Stimulated activated naive B cell treated with anti-CD40 and anti-IgM and Interleukin-4, amounts not matched to agents 10 μg/mL and 1 μg/mL and 100 μg/mL, for 72 hours (primary cell): ENCODE measurements at regions not wholly inside any gene's neighbourhood (a gene's known extent, or its start where the extent isn't known, plus 50 kb on each side); places are given as distances from the start of the nearest gene placed in this dataset.
"Not testable (repeated sequence)": the region's sequence is repeated elsewhere in the genome, so short reads cannot be mapped to it uniquely, and the experiment has no call there.

ENCODE experiments used
- ATAC-seq, 2 donors: fragments of 150-1000 bp; cut with Tn5 transposase; replicated peaks; 2 replicates each; pipeline ENCODE4 v1.10.0; 2021; ENCODE audit warnings: moderate library complexity in 1 of 2
- DNase-seq: peaks from one replicate; pipeline ENCODE4 v3.0.0; 2021
- H3K27ac Mint-ChIP-seq: one replicate; pipeline ENCODE4 v1.8.0; 2022; ENCODE audit warnings: mild to moderate bottlenecking, mixed read lengths
- H3K27me3 Mint-ChIP-seq, 2 donors: one replicate each; pipeline ENCODE4 v1.8.0; 2022; ENCODE audit warnings: mixed read lengths in 2 of 2
- H3K36me3 Mint-ChIP-seq, 2 donors: one replicate each; pipeline ENCODE4 v1.8.0; 2022; ENCODE audit warnings: mixed read lengths in 2 of 2, mild to moderate bottlenecking in 1 of 2
- H3K4me1 Mint-ChIP-seq, 2 donors: one replicate each; pipeline ENCODE4 v1.8.0; 2022; ENCODE audit warnings: mixed read lengths in 2 of 2, mild to moderate bottlenecking in 1 of 2
- H3K4me3 Mint-ChIP-seq, 2 donors: one replicate each; pipeline ENCODE4 v1.8.0; 2022; ENCODE audit warnings: mild to moderate bottlenecking in 2 of 2, mixed read lengths in 2 of 2, moderate library complexity in 1 of 2
- H3K9me3 Mint-ChIP-seq, 2 donors: one replicate each; pipeline ENCODE4 v1.8.0; 2022; ENCODE audit warnings: mixed read lengths in 2 of 2, mild to moderate bottlenecking in 1 of 2

DNA sequence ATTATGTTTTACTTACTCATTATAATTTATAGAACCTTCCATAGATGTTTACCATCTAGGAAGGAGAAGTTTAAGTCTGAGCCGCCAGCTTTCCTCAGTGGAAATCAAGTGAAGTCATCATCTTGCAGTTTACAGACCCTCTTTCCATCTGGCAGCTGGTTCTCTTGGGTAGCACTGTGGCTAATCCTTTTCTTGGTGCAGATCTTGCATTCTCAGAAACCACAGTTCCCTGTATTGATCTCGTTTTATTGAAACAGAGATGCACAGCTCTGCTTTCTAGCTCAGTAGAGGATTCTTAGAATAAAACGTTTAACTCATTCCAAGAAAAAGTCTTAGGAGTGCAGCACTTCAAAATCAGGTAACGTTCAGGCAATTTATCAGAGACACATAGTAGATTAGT is 1154.7 kb downstream of the FOXD4L5 start:
- H3K27ac Mint-ChIP-seq, DNase-seq, H3K27me3 Mint-ChIP-seq, H3K4me1 Mint-ChIP-seq, H3K4me3 Mint-ChIP-seq, H3K9me3 Mint-ChIP-seq, ATAC-seq, H3K36me3 Mint-ChIP-seq: not testable (repeated sequence)

DNA sequence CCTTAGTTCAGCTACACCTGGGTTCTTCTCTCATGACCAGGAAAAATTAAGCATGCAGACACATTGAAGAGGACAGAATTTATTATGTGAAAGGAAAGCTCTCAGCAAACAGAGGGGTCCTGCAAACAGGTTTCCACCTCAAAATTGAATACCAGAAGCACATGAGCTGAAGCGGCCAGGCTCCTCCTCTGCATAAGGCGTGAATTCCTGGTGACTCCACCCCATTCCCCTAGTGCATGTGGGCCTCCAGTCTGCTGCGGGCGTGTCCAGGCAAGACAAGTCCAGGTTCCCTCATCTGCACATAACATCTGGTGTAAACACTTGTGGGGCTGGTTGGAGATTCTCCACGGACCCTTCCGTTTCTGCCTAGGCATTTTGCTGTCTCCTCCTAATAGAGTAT is 1156.4 kb downstream of the FOXD4L5 start:
- no peak overlapping the region for H3K27ac Mint-ChIP-seq
- no peaks in the 10 kb centered on the region for H3K36me3 Mint-ChIP-seq
- H3K4me3 Mint-ChIP-seq: no peak overlapping the region
- H3K27me3 Mint-ChIP-seq: no peaks in the 10 kb centered on the region
- DNase-seq: no peak
- H3K9me3 Mint-ChIP-seq: peaks cover 0 to 2% of the 10 kb centered on the region in 2 donors
- H3K4me1 Mint-ChIP-seq: no peaks in the 10 kb centered on the region
- no peak for ATAC-seq

DNA sequence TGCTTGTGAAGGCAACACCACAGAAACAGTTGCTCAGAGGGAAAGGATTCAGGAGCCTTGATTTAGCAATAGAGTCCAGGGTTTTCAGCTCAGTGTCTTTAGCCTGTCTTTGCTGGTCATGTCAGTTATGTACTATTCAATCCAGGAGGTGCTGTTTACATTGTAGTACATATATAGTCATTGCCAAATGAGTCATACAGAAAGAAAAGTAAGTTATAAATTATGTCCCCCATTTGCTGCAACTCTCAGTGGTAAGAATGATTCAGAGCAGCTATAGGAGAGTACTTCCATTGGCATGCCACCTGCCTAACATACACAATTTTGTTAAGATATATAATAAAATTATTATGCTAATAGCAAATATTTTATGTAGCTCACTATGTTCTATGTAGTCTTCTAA is 1163.4 kb downstream of the FOXD4L5 start:
- not testable (repeated sequence) for H3K27ac Mint-ChIP-seq, H3K36me3 Mint-ChIP-seq, H3K4me1 Mint-ChIP-seq, H3K4me3 Mint-ChIP-seq, H3K9me3 Mint-ChIP-seq, ATAC-seq, H3K27me3 Mint-ChIP-seq, DNase-seq

DNA sequence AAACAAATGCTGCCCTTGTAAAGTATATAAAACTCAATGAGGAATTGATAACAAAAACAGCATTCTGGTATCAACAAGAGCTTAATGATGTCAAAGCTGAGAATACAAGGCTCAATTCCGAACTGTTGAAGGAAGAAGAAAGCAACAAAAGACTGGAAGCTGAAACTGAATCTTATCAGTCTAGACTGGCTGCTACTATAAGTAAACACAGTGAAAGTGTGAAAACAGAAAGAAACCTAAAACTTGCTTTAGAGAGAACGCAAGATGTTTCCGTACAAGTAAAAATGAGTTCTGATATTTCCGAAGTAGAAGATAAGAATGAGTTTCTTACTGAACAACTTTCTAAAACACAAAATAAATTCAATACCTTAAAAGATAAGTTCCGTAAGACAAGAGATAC is 1167.7 kb downstream of the FOXD4L5 start:
- H3K27ac Mint-ChIP-seq, H3K36me3 Mint-ChIP-seq, ATAC-seq, H3K27me3 Mint-ChIP-seq, H3K4me3 Mint-ChIP-seq, H3K4me1 Mint-ChIP-seq, DNase-seq, H3K9me3 Mint-ChIP-seq: not testable (repeated sequence)

DNA sequence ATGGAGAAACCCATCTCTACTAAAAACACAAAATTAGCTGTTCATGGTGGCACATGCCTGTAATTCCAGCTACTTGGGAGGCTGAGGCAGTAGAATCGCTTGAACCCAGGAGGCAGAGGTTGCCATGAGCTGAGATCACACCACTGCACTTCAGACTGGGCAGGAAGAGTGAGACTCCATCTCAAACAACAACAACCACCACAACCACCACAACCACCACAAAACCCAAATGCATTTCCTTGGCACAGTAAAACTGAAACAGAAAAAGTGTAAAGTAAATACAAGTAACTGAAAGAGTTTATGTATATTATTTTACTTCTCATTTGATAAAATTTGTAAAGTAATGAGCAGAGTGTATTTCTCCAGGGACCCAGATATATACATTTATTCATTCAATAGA is 1177.1 kb downstream of the FOXD4L5 start:
- ATAC-seq, H3K4me1 Mint-ChIP-seq, H3K9me3 Mint-ChIP-seq, H3K27me3 Mint-ChIP-seq, H3K4me3 Mint-ChIP-seq, H3K36me3 Mint-ChIP-seq, H3K27ac Mint-ChIP-seq, DNase-seq: not testable (repeated sequence)

DNA sequence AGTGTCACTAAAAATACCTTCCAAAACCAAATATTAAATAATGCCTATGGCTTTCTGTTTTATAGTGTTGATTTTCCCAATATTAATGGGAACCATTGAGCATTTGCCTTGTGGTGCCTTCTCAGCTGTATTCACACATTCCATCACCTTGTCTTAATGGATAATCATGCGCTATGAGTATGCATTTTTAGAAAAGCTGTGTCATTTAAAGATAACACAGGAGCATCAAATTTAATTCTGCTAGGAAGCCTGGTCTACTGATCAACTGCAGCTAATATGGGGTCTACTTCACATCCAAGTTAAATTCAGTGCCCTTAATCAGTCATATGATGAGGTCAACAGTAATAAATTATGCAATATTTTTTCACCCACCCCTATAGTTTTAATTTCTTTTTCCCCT is 1177.8 kb downstream of the FOXD4L5 start:
- H3K27ac Mint-ChIP-seq, ATAC-seq, H3K36me3 Mint-ChIP-seq, H3K4me3 Mint-ChIP-seq, H3K9me3 Mint-ChIP-seq, H3K4me1 Mint-ChIP-seq, H3K27me3 Mint-ChIP-seq, DNase-seq: not testable (repeated sequence)

DNA sequence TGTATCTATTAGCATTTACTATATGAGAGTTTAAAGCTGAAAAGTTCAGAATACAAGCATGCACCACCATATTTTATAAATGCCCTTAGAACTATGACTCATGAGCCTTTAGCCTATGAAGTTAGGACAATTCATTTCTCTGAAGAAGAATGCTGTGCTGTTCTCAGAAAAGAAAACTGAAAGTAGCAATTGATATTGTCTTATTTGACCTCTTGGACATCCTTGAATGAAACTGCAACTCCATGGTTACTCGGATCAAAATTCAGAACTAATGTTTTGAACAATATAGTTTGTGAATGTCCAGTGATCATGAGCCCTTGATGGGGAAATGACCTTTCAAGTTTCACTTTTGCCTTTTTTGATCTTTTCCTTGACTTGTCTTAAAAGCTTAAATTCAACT is 1179.8 kb downstream of the FOXD4L5 start:
- DNase-seq, H3K4me3 Mint-ChIP-seq, H3K27me3 Mint-ChIP-seq, H3K9me3 Mint-ChIP-seq, H3K4me1 Mint-ChIP-seq, H3K27ac Mint-ChIP-seq, ATAC-seq, H3K36me3 Mint-ChIP-seq: not testable (repeated sequence)

DNA sequence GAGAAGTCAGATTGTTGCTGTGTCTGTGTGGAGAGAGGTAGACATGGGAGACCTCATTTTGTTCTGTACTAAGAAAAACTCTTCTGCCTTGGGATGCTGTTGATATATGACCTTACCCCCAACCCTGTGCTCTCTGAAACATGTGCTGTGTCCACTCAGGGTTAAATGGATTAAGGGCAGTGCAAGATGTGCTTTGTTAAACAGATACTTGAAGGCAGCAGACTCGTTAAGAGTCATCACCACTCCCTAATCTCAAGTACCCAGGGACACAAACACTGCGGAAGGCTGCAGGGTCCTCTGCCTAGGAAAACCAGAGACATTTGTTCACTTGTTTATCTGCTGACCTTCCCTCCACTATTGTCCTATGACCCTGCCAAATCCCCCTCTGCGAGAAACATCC is 1183.5 kb downstream of the FOXD4L5 start:
- H3K27me3 Mint-ChIP-seq, H3K9me3 Mint-ChIP-seq, H3K4me1 Mint-ChIP-seq, ATAC-seq, H3K4me3 Mint-ChIP-seq, DNase-seq, H3K27ac Mint-ChIP-seq, H3K36me3 Mint-ChIP-seq: not testable (repeated sequence)

DNA sequence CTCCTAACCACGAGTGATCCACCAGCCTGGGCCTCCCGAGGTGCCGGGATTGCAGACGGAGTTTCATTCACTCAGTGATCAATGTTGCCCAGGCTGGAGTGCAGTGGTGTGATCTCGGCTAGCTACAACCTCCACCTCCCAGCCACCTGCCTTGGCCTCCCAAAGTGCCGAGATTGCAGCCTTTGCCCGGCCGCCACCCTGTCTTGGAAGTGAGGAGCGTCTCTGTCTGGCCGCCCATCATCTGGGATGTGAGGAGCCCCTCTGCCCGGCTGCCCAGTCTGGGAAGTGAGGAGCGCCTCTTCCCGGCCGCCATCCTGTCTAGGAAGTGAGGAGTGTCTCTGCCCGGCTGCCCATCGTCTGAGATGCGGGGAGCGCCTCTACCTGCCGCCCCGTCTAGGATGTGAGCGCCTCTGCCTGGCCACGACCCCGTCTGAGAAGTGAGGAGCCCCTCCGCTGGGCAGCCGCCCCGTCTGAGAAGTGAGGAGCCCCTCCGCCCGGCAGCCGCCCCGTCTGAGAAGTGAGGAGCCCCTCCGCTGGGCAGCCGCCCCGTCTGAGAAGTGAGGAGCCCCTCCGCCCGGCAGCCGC is 1184.3 kb downstream of the FOXD4L5 start:
- H3K27me3 Mint-ChIP-seq, H3K4me1 Mint-ChIP-seq, ATAC-seq, H3K9me3 Mint-ChIP-seq, DNase-seq, H3K36me3 Mint-ChIP-seq, H3K27ac Mint-ChIP-seq: not testable (repeated sequence)
- H3K4me3 Mint-ChIP-seq: peak overlapping the region in 1 of 2 donors; percentile 17

DNA sequence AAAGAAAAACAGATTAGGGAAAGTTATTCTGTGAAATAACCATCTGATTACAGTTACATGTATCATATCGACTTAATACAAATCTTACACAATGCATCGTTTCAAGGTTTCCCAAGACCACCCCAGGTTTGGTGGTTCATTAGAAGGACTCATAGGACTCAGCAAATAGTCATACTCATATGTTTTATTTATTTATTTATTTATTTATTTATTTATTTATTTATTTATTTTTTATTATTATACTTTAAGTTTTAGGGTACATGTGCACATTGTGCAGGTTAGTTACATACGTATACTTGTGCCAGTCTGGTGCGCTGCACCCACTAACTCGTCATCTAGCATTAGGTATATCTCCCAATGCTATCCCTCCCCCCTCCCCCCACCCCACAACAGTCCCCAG is 1199.0 kb downstream of the FOXD4L5 start:
- not testable (repeated sequence) for H3K4me1 Mint-ChIP-seq, H3K4me3 Mint-ChIP-seq, H3K27me3 Mint-ChIP-seq, ATAC-seq, H3K36me3 Mint-ChIP-seq, H3K9me3 Mint-ChIP-seq, H3K27ac Mint-ChIP-seq, DNase-seq

DNA sequence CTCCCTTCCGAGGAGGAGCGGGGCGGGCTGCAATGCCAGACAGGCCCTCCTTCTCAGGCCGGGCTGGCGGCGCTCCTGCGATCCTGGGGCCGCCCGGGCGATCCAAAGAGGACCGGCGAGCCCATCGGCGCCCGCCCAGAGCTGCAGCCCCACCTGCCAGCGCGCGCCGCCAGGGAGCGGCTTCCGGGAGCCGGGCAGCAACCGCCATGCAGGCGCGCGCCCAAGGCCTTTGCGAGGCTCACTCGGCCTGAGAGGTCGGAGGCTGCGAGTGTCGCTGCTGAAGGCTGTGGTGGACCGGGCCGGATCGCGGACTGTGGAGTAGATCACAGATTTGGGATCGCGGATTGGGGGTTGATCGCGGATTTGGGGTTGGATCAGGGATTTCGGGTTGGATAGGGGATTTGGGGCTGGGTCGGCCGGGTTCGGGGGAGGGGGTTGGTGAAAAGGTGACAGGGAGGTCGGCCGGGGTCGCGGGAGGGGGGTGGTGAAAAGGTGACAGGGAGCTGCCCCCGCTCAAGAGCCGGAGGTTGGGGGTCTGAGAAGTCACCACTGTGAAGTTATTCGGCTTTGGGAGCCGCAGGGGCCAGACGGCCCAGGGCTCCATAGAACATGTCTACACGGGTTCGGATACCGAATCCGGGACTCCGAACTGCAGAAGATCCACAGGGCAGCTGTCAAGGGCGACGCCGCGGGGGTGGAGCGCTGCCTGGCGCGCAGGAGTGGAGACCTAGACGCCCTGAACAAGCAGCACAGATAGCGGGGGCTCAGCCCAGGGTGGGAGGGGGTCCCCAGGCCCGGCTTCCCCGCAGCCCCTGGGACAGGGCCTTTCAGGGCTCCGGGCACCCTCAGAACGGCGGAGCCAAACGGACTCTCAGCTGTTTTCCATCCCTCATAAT is 1213.4 kb downstream of the FOXD4L5 start:
- H3K36me3 Mint-ChIP-seq, H3K4me3 Mint-ChIP-seq, H3K27ac Mint-ChIP-seq, ATAC-seq, H3K27me3 Mint-ChIP-seq, H3K9me3 Mint-ChIP-seq, H3K4me1 Mint-ChIP-seq, DNase-seq: not testable (repeated sequence)

DNA sequence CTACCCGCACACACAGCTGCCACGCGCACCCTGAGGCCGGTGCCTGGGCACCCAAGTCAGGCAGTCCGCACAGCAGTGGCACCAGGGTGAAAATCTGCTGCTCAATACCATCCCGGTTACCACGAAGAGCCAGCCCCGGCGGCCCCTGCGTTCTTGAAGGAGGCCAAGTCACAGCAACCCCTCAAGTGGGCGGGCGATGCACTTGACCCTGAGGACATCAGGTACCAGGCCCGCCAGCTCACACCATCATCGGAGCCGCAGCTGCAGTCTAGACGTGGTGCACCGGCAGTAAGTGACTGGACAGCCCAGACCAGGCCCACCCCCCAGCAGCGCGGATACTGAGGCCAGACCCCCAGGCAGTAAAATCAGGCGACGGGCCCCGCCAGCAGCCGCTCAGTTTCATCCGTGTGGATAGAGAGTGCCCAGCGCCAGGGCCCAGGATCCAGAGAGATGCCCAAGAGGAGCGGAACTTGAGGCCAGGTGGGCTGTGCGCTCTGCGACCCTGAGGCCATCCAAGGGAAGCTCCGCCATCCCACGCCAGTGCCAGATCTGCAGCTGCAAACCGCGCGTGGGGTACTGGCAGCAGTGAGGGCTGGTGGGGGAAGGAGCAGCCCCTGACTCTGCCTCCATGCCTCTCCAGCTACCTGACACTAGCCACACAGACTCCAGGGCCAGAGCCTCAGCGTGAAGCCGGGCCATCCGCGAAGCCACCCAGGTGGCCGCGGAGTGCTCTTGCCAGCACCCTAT is 1214.2 kb downstream of the FOXD4L5 start:
- H3K27ac Mint-ChIP-seq, ATAC-seq, H3K4me1 Mint-ChIP-seq: not testable (repeated sequence)

DNA sequence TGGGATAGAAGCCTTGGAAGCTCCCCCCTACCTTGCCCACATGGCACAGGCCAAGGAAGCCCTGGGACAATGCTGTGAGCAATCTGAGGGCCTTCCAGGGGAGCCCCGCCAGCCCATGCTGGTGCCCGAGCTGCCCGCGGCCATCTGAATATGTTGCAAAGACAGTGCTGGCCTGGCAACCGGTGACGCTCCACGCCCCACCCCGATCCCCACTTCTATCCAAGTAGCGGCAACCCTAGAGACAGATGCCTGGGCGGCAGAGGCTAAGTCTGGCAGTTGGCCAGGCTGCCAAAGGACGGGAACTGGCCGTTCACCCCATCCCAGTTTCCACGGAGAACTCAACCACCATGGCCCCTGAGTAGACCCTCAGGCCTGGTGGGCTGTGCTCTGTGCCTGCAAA is 1214.9 kb downstream of the FOXD4L5 start:
- H3K4me3 Mint-ChIP-seq, H3K9me3 Mint-ChIP-seq, ATAC-seq, H3K4me1 Mint-ChIP-seq, DNase-seq, H3K36me3 Mint-ChIP-seq, H3K27me3 Mint-ChIP-seq, H3K27ac Mint-ChIP-seq: not testable (repeated sequence)

More for the DNA sequence above, 1214.2 kb downstream of the FOXD4L5 start:
- H3K4me3 Mint-ChIP-seq, H3K9me3 Mint-ChIP-seq, H3K27me3 Mint-ChIP-seq, H3K36me3 Mint-ChIP-seq, DNase-seq: not testable (repeated sequence)

DNA sequence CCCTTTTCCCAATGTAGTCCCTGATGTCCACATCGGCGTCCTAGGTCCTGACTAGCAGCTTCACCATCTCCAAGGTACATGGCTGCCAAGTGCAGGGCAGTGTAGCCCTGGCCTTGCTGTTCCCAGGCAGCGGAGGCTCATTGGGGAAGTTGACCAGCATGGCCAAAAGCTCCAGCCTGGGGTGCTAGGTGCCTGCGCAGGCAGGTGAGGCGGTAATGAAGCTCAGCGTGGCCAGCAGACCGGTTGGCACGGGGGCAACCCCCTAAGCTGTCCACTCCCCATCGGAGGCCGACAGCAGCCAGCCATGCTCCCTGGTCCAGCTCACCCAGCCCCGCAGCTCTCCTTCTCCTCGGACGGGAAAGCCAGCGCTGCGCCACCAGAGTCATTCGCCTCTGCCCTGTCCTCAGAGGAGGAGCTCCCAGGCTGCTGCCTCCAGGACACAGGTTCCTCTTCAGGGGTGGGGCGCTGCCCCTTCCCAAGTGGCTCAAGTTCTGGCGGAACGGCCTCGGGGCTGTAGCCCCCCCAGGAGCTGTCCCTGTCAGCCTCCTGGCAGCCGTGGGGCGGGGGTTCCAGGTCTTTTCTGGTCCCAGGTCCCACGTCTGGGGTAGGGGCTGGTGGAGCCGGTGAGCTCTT is 1218.2 kb downstream of the FOXD4L5 start:
- H3K36me3 Mint-ChIP-seq: no peaks in the 10 kb centered on the region
- no peaks in the 10 kb centered on the region for H3K4me1 Mint-ChIP-seq
- H3K27ac Mint-ChIP-seq: no peak overlapping the region
- no peaks in the 10 kb centered on the region for H3K27me3 Mint-ChIP-seq
- no peak overlapping the region for H3K4me3 Mint-ChIP-seq
- DNase-seq: no peak
- ATAC-seq: no peak
- H3K9me3 Mint-ChIP-seq: peaks cover 0 to 9% of the 10 kb centered on the region in 2 donors
